Vagina (tissue), 2 donors: ENCODE measurements at regions not wholly inside any gene's neighbourhood (a gene's known extent, or its start where the extent isn't known, plus 50 kb on each side); places are given as distances from the start of the nearest gene placed in this dataset.

Experiments used
- CTCF ChIP-seq, 3 experiments: fragments of 450-650 bp in 2 of 3; fragments of 200-600 bp in 1 of 3; sonication (generic) in 1 of 3; IDR thresholded peaks; one replicate each; pipeline ENCODE4 v1.5.1; 2017 to 2019; ENCODE audit warnings: antibody characterized with exemption in 3 of 3, mild to moderate bottlenecking in 2 of 3, moderate library complexity in 2 of 3
- POLR2A ChIP-seq, 2 donors: fragments of 450-650 bp; IDR thresholded peaks; one replicate each; pipeline ENCODE4 v1.6.1; 2017; ENCODE audit warnings: antibody characterized with exemption in 2 of 2, mild to moderate bottlenecking in 2 of 2, moderate library complexity in 2 of 2

GRCh38 chrX:18099745-18100144 lies 120.9 kb downstream of the BEND2 start:
- no peak for TF ChIP-seq POLR2A (IDR thresholded peaks at IDR 0.05)
- no peak for TF ChIP-seq CTCF (IDR thresholded peaks at IDR 0.05)
